CD4-positive, alpha-beta T cell treated with Interleukin-2 at 100 ng/mL for 4 hours (primary cell): ENCODE measurements at regions not wholly inside any gene's neighbourhood (a gene's known extent, or its start where the extent isn't known, plus 50 kb on each side); places are given as distances from the start of the nearest gene placed in this dataset.
"Not testable (repeated sequence)": the region's sequence is repeated elsewhere in the genome, so short reads cannot be mapped to it uniquely, and the experiment has no call there.

Source experiments
- DNase-seq: peaks from one replicate; pipeline ENCODE4 v3.0.0-alpha.2; 2020; ENCODE audit warnings: low spot score

DNA sequence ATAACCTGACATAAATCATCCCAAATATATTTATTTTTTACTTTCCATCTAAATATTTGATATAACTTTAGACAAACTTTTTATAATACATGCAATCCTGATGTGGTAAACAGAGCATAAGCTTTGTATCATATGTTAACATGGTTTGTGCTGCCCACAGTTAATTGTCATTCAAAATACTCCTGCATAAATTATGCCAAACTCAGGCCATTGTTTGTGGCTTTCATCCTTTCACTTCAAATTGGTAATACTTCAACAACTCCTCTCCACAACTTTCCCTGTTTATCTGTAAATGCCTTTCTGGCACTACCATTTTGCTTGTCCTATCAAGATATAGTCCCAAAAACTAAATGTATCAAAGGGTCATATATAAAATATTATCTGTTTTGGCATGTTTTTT is 586.7 kb downstream of the HINT1 start:
- no peak for DNase-seq

DNA sequence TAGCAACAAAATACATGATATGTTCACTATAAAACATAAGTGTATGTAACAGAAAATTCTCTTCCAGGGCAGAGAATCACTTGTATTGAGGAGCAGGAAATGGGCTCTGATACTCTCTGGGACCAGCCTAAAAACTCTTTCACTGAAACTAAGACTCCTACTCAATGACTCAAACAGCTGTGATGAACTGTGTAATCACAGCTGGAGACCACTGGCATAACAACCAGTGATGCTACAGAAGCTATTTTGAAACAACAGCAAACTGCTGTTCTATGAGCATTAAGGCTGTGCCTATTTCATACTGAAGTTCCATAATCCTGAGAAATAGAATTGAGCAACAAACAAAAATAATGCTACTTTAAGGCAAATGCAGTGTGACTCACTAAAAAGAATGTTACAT is 594.0 kb downstream of the HINT1 start:
- no peak for DNase-seq

DNA sequence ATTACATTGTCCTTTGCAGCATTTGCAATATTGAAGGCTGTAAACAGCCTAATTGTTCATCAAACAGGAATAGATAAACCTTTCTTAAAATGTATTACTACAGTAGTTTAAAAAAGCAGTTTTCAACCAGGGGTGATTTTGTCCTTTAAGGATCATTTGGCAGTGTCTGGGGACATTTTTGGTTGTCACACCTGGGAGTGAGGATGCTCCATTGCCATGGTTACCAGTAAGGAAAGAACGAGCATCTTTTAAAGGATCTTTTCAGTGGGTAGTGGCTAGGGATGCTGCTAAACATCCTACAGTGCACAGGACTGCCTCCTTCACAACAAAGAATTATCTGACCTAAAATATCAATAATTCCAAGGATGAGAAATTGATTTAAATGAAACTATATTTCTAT is 596.3 kb downstream of the HINT1 start:
- no peak for DNase-seq

DNA sequence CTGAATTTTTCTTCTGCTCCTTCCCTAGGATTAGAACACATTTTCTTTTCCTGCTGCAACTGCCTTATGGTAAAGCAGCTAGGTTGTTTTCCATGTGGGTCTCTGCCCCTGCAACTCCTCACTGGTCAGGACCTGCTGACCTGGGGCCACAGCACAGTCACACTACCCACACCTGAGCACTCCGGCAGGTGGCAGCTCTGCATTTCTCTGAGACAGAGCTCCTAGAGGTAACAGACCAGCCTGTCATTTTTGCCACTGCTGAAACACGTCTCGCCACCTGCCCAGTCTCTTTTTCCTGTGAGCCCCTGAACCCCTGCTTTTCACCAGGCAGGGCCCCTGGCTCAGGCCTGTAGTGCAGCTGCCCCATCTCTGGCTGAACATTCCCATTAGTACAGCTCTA is 609.6 kb downstream of the HINT1 start:
- DNase-seq = no peak

DNA sequence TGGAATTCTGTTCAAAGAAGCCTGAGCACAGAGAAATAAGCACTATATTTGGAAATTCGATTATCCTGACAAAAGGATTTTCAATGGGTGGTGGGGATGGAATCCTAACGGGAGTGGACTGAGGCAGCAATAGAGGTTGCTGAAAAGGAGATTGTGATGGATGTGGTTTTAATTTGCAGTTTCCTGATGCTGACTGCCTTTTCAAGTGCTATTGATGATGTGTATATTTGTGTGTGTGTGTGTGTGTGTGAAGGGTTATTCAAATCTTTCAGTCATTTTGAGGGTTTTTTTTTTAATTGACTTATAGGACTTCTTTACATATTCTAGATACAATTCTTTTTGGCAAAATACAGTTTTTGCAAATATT is 614.5 kb downstream of the HINT1 start:
- no peak for DNase-seq

DNA sequence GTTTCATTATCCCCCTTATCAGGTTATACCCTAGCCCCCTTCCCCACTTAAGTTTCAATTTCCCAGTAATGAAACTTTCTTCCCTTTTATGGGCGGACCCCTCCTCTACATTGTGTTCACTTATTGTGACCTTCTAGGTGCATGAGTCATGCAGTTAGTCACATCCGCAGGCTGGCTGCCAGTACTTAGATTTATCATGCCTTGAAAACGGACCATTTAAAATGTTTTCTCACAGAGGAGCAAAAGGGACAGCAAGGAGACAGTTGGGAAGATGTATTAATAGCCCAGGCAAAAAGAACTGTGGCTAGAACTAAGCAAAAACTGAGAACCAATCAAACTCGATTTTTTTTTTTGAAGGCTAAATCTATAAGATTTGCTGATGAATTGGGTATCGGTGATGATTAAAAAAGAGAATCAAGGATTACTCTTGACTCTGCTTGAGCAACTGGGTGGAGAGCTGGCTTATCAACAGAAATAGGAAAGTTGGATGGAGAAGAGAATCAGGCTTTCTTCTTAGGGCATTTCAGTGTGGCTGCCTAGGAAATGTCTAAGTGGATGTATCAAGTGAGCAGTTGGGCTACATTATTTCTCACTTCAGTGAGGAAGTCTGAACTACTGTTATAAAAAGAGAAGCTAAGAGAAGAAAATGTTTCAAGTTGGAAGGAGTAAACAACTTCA is 615.0 kb downstream of the HINT1 start:
- DNase-seq = no peak

DNA sequence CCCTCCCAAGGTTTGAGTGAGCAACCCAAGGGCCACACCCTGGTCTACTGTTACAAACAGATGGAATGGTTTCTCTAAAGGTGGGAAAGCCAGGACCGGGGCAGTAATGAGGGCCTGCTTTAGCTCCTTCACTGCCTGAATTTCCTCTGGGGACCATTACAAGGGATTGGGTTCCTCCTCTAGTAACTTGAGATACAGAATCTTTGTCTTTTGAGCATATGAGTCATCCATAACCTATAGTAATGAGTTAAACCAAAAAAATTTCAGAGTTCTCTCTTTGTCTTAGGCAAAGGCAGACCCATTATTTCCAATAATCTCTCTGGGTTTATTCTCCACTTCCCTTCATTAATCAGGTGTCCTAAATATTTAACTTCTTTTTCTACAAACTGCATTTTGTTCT is 618.8 kb downstream of the HINT1 start:
- no peak for DNase-seq

DNA sequence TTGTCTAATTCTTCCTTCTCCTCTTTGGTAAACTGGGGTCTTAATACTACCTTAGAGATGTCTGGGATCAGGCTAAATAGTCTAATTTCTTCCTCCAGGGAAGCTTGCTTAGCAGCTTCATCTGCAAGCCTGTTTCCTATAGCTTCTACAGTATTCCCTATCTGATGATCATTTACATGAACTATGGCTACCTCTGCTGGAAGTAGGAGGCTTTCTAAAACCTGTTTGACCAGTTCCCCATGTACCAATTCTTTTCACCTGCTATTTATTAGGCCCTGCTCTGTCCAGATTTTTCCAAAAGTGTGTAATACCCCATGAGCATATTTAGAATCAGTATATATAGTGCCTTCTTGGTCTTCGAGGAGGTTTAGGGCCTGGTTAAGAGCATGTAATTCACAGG is 619.8 kb downstream of the HINT1 start:
- no peak for DNase-seq

DNA sequence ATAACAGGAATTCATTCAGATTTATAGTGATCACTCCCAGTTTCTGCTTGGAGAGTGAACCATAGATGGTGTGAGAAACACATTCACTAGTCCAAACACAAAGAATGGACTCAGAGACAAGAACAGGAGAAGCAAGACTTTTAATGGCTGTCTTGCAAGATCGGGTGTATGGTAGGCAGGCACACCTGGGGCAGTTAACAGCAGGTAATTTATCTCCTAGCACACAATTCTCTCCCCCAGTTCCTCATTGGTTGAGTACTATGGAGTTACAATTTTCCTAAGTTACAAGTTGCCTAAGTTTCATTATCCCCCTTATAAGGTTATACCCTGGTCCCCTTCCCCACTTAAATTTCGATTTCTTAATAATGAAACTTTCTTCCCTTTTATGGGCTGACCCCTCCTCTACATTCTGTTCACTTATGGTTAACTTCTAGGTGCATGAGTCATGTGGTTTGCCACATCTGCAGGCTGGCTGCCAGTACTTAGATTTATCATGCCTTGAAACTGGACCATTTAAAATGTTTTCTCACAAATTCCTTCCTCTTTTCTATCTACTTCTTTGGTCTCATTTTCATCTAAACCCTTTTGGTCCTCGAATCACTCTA is 623.3 kb downstream of the HINT1 start:
- no peak for DNase-seq

DNA sequence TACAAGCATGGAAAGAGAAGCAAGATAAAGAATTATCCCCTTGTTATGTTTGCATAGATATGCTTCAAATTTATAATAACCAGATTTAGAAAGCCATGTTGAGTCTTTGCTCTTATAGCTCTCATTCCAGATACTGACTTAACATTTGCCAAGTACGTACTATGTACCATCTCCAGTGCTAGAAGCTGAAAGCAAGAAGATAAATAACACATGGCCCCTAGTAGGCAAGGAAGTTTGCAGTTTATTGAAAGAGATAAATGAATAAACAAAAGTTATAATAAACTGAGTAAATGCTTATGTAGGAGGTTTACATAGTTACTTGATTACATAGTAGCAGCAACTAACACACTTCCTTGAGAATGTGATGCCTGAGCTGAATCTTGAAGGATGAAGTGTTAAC is 628.4 kb downstream of the HINT1 start:
- DNase-seq = no peak

DNA sequence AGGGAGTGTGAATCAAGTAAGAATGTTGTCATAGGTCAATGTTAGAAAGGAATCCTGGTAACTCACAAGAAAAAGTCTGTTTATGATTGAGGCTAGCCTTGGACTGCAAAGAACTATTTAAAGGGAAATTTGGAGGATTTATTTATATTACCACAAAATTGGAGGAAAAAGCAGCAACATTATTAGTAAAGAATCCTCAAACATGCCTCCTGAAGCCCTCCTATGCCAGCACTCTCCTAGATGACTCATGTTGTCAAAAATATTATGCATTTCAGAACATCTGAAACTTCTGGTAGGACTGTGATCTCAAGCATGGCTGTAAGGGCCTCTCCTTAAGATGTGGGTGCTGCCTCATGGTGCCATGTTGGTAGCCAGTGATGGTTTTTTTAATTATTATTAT is 628.5 kb downstream of the CHSY3 start:
- no peak for DNase-seq

DNA sequence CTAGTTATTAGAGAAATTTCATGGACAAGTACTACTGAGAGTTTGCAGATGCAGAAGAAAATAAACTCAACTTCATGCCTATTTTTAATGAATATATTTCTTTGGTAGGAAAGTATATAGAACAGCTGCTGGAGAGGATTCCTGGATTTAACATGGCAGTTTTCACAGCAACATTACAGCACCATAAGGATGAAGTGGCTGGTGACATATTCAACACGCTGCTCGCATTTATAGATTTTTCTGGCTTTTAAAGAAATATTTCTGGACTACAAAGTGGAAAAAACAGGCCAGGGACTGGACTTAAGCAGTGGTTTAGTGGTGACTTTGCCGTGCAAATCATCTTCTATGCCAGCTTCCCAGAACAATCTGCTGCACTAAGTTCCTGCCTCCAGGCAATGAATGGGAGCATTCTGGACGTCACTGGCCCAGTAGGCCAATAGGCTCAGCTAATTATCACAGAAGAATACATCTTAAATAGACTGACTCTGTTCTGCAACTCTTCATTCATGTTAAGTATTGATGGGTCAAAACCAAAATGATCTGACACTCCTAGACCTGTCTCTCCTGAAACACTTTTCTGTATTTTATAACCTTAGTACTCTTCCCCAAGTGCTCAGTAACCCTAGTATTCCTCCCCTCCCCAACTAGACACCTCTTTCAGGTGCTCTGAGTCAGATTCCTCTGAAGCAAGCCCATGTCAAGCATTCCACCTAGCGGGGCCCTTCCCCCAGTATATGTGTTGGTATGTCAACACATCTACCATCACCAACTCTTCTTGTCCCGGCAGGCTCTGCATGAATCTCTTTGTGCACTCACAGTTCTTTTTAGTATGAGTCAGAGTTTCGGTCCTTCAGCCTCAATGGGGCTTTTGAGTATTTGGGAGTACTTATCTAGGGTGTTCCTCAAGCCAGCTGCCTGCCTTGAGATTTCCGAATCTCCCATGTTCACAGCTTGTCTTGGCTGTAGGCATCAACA is 625.5 kb downstream of the CHSY3 start:
- no peak for DNase-seq

DNA sequence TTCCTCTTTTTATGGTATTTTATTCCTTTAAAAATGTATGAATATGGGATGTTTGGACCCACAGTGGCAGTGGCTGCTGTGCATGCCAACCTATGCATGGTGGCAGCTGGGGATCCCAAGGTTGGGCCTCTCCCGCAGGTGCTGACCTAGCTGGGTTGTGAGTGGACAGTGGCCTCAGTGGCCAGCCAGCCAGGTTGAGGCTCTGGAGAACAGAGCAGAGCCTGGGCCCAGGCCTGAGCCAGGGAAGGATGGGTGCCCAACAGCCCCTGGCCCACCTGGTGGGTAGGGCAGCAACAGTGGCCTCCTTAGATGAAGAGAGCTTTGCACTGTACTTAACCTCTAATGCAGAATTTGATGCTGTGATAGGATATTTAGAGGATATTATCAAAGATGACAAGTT is 624.8 kb downstream of the CHSY3 start:
- DNase-seq = no peak

DNA sequence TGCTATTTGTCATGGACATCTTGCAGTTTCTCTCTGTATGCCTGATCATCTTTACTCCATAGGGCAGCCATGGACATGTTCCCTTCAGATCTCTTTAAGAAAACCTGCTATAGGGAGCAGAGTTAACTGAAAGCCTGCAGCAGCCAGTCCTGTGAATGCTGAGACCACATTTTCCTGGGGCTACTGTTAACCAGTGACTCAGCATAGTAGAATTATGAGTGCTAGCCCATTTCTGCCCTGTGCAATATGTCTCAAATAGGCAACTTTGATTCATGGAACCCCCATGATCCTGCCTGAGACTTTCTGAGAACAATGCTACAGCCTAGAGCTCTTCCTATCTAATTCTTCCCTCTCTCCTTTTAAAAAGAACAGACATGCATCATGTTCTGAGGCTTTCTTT is 624.2 kb downstream of the CHSY3 start:
- DNase-seq = no peak

DNA sequence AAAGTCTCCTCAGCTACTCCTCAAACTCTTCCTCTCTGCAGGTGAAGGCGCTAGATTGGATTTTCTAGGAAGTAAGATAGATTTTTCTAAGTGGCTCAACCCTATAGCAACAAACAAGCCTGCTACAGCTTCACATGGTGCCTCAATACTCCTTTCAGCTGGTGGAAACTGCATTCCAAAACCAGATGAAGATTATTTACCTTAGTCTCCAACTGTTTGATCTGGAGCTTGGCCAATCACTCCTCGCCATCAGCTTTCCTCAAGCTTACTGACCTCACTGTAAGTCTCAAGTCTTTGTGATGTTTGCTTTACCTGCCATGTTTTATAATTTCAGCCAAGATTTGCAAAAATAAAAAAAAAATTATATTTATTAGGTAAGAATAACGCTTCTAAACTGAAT is 622.4 kb downstream of the CHSY3 start:
- no peak for DNase-seq

DNA sequence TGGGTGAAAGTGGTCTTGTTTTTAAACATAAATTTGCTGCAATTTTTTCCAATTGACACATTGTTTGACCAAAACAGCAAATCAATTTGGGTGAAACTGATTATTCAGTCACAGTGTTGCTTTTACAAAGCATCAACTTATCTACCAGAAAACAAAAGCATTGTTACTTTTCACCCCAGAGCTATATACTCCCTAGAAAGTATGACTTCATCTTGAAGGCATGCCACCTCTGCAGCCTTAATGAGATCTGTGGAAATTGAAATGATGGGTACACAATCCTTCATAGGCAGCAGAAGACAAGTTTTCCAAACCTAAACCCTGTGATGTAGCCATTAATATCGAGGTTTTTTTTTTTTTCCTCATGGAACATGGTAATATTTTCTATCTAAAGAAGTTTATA is 615.9 kb downstream of the CHSY3 start:
- DNase-seq = no peak

DNA sequence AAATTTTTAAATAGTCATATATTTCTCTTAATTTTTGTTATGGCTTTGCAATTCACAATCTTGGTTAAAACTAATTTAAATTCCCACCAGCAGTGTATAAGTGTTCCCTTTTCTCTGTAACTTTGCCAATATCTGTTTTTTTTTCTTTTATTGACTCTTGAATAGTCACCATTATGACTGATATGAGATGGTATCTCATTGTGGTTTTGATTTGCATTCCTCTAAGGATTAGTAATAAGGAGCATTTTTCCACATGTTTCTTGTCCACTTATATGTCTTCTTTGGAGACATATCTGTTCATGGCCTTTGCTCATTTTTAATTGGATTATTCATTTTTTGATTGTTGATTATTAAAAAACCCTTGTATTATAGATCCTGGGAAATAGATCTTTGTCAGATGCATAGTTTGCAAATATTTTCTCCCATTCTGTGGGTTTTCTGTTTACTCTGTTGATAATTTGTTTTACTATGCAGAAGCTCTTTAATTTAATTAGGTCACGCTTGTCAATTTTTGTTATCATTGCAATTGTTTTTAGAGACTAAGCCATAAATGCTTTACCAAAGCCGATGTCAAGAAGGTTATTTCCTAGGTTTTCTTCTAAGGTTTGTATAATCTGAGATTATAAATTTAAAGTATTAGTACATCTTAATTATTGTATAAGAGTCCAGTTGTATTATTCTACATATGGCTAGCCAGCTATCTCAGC is 610.9 kb downstream of the CHSY3 start:
- DNase-seq = no peak

DNA sequence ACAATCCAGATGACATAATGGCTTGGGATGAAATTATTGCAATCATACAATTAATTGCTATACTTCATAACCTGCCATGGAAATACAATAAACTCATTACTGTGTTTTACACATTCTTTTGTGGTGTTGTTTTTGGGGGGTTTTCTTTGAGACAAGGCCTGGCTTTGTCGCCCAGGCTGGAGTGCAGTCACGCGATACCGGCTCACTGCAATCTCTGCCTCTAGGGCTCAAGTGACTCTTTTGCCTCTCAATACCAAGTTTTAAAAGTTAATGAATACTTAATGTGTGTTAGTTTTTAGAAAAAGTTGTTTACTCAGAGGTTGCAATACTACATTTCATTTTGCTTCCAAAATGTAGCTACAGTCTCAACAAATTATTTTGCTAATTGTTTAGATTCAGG is 598.4 kb downstream of the CHSY3 start:
- no peak for DNase-seq

DNA sequence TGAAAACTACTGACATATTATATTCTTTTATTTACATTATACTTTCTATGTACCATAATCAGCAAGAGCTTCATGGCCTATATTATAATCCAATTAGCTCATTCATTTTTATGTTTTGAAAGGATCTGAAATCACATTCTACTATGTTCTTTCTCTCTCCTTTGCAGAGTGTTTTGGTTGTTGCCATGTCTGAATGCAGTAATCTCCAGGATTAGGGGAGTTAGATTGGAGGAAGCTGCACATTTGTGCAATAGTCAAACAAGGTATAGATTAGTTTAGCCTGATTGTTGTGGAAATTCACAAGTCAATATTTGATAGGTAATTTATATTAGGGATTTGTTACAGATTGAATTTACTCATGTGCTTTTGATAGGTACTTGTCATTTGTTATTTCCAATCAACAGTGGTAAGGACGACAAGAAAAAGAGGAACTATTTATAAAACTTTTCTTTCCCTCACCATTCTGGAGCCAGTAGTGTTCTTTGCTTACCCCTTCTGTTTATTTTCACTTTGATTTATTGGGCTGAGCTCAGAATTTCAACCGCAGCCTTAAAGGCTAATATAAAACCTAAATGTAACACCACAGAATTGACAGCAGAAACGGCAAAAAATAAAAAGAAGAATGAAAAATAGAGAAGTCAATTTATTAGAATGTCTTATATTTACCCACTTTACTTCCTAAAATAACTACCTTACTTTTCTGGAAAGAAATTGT is 597.0 kb downstream of the CHSY3 start:
- DNase-seq = no peak

DNA sequence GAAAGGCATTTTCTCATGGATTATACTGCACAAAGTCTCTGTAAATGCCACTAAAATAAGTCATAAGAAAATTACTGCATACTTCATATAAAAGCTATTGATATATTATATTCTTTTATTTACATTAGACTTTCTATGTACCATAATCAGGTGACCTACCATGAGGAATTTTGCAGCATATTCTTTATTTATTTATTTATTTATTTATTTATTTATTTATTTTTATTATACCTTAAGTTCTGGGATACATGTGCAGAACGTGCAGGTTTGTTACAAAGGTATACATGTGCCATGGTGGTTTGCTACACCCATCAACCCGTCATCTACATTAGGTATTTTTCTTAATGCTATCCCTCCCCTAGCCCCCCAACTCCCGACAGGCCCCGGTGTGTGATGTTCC is 596.2 kb downstream of the CHSY3 start:
- DNase-seq = not testable (repeated sequence)

DNA sequence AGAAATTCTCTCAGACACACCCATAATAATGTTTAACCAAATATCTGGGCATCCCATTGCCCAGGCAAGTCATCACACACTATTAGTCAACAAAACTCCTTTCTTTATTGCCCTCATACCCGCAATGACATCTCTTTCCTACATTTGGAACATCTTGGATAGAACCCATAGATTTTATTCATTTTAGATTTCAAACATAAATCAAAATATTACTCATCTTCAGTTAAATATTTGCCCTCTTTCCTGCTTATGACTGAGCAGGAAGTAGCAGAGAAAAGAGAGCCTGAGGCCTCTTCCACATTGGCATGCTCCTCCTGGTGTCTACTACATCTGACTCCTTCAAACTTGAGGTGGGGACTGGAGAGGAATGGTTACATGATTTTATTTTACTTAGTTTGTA is 592.0 kb downstream of the CHSY3 start:
- no peak for DNase-seq

DNA sequence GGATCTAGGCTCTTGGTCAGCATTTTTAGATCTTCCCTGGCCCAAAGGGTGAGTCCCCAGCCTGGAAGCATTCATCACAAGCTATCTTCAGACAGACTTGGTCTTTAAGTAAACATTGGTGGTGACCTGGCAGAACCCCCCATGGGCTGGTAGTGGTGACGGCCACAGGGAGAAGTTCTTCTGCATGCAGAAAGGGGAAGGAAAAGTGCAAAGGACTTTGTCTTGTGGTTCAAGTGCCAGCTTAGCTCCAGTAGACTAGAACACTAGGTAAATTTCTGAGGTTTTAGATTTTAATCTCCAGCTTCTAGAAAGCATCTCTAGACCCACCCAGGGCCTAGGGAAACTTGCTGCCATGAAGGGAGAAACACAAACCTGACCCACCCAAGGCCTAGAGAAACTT is 584.0 kb downstream of the CHSY3 start:
- DNase-seq = no peak
